ENCODE measurements at regions not wholly inside any gene's neighbourhood (a gene's known extent, or its start where the extent isn't known, plus 50 kb on each side); places are given as distances from the start of the nearest gene placed in this dataset.
"Not testable (repeated sequence)": the region's sequence is repeated elsewhere in the genome, so short reads cannot be mapped to it uniquely, and the experiment has no call there.

GRCh38 chr2:105990624-105991023 is 203.5 kb downstream of the UXS1 start:
- no peak for TF ChIP-seq CTCF (IDR thresholded peaks at IDR 0.05; ENCODE audit: partially characterized antibody, unreplicated experiment)
- no peak for DNase-seq
- Mint-ChIP-seq H3K36me3 (ENCODE audit: unreplicated experiment) (peaks cover 39% of the 10 kb centered on the region), H3K27me3 (ENCODE audit: unreplicated experiment) (peaks cover 3% of the 10 kb centered on the region), H3K4me3 (ENCODE audit: unreplicated experiment) (no peak overlapping the region), H3K27ac (ENCODE audit: unreplicated experiment) (no peak overlapping the region), H3K4me1 (ENCODE audit: low read depth, unreplicated experiment) (no peaks in the 10 kb centered on the region), H3K9me3 (ENCODE audit: unreplicated experiment) (peaks cover 13% of the 10 kb centered on the region)

- not testable (repeated sequence) for H3K27me3 Mint-ChIP-seq (ENCODE audit: unreplicated experiment); H3K4me1 Mint-ChIP-seq (ENCODE audit: low read depth, unreplicated experiment); H3K27ac Mint-ChIP-seq (ENCODE audit: unreplicated experiment); H3K4me3 Mint-ChIP-seq (ENCODE audit: unreplicated experiment); DNase-seq
- H3K9me3 Mint-ChIP-seq (ENCODE audit: unreplicated experiment), result peaks cover 13% of the 10 kb centered on the region
- peaks cover 41% of the 10 kb centered on the region for H3K36me3 Mint-ChIP-seq (ENCODE audit: unreplicated experiment)
These were observed 204.3 kb downstream of the UXS1 start for GRCh38 chr2:105989803-105990202.

GRCh38 chr2:105989070-105989469 is 205.0 kb downstream of the UXS1 start:
- DNase-seq, result no peak
- Mint-ChIP-seq H3K27ac (ENCODE audit: unreplicated experiment) (no peak overlapping the region), H3K4me1 (ENCODE audit: low read depth, unreplicated experiment) (no peaks in the 10 kb centered on the region), H3K4me3 (ENCODE audit: unreplicated experiment) (no peak overlapping the region), H3K9me3 (ENCODE audit: unreplicated experiment) (peaks cover 10% of the 10 kb centered on the region), H3K27me3 (ENCODE audit: unreplicated experiment) (peaks cover 2% of the 10 kb centered on the region), H3K36me3 (ENCODE audit: unreplicated experiment) (peaks cover 36% of the 10 kb centered on the region)
- TF ChIP-seq CTCF (IDR thresholded peaks at IDR 0.05; ENCODE audit: partially characterized antibody, unreplicated experiment), result no peak

- H3K9me3 Mint-ChIP-seq (ENCODE audit: unreplicated experiment), result peaks cover 5% of the 10 kb centered on the region
- TF ChIP-seq CTCF (IDR thresholded peaks at IDR 0.05; ENCODE audit: partially characterized antibody, unreplicated experiment), result no peak
- no peak overlapping the region for H3K27ac Mint-ChIP-seq (ENCODE audit: unreplicated experiment)
- no peak for DNase-seq
- H3K4me1 Mint-ChIP-seq (ENCODE audit: low read depth, unreplicated experiment), result no peaks in the 10 kb centered on the region
- no peaks in the 10 kb centered on the region for H3K27me3 Mint-ChIP-seq (ENCODE audit: unreplicated experiment)
- H3K4me3 Mint-ChIP-seq (ENCODE audit: unreplicated experiment), result no peak overlapping the region
- H3K36me3 Mint-ChIP-seq (ENCODE audit: unreplicated experiment), result peaks cover 12% of the 10 kb centered on the region
These were observed 216.3 kb downstream of the UXS1 start for GRCh38 chr2:105977807-105978206.

GRCh38 chr2:105977212-105977611 is 216.9 kb downstream of the UXS1 start:
- peaks cover 5% of the 10 kb centered on the region for H3K9me3 Mint-ChIP-seq (ENCODE audit: unreplicated experiment)
- DNase-seq, result no peak
- no peaks in the 10 kb centered on the region for H3K4me1 Mint-ChIP-seq (ENCODE audit: low read depth, unreplicated experiment)
- H3K36me3 Mint-ChIP-seq (ENCODE audit: unreplicated experiment), result peaks cover 12% of the 10 kb centered on the region
- no peak overlapping the region for H3K27ac Mint-ChIP-seq (ENCODE audit: unreplicated experiment)
- H3K27me3 Mint-ChIP-seq (ENCODE audit: unreplicated experiment), result no peaks in the 10 kb centered on the region
- no peak for TF ChIP-seq CTCF (IDR thresholded peaks at IDR 0.05; ENCODE audit: partially characterized antibody, unreplicated experiment)
- no peak overlapping the region for H3K4me3 Mint-ChIP-seq (ENCODE audit: unreplicated experiment)

GRCh38 chr2:105974812-105975211 is 219.3 kb downstream of the UXS1 start:
- H3K9me3 Mint-ChIP-seq (ENCODE audit: unreplicated experiment), result peaks cover 5% of the 10 kb centered on the region
- DNase-seq, result no peak
- no peak for TF ChIP-seq CTCF (IDR thresholded peaks at IDR 0.05; ENCODE audit: partially characterized antibody, unreplicated experiment)
- H3K27ac Mint-ChIP-seq (ENCODE audit: unreplicated experiment), result no peak overlapping the region
- H3K27me3 Mint-ChIP-seq (ENCODE audit: unreplicated experiment), result no peaks in the 10 kb centered on the region
- no peaks in the 10 kb centered on the region for H3K4me1 Mint-ChIP-seq (ENCODE audit: low read depth, unreplicated experiment)
- peaks cover 12% of the 10 kb centered on the region for H3K36me3 Mint-ChIP-seq (ENCODE audit: unreplicated experiment)
- H3K4me3 Mint-ChIP-seq (ENCODE audit: unreplicated experiment), result no peak overlapping the region
